ENCODE measurements at regions not wholly inside any gene's neighbourhood (a gene's known extent, or its start where the extent isn't known, plus 50 kb on each side); places are given as distances from the start of the nearest gene placed in this dataset.

GRCh38 chr5:145223582-145223981 is 611.6 kb downstream of the PRELID2 start:
- intact Hi-C loops (cut with micrococcal nuclease; ENCODE audit: unreplicated experiment) = no loop called here
- CTCF ChIA-PET = no interaction called here
- Histone ChIP-seq H3F3A (ENCODE audit: insufficient read depth, low read depth) (no peaks in the 10 kb centered on the region), H3K36me3 (ENCODE audit: low read depth) (no peaks in the 10 kb centered on the region), H3K79me2 (ENCODE audit: low read depth) (no peaks in the 10 kb centered on the region), H4K20me1 (ENCODE audit: insufficient read depth) (no peaks in the 10 kb centered on the region), H3K9me3 (ENCODE audit: insufficient read depth, low read depth) (no peaks in the 10 kb centered on the region), H3K4me2 (no peak overlapping the region), H3K4me1 (replicated peaks; ENCODE audit: insufficient read depth) (no peaks in the 10 kb centered on the region), H3K4me3 (no peak overlapping the region), H3K9me2 (ENCODE audit: insufficient read depth) (no peaks in the 10 kb centered on the region), H2AFZ (no peak overlapping the region), H3K27ac (no peak overlapping the region), H3K27me3 (ENCODE audit: insufficient read depth, low read depth) (no peaks in the 10 kb centered on the region)
- no peak for DNase-seq
- TF ChIP-seq EZH2 (IDR thresholded peaks at IDR 0.05; ENCODE audit: low read depth) = no peak
- TF ChIP-seq, protein P1, sequence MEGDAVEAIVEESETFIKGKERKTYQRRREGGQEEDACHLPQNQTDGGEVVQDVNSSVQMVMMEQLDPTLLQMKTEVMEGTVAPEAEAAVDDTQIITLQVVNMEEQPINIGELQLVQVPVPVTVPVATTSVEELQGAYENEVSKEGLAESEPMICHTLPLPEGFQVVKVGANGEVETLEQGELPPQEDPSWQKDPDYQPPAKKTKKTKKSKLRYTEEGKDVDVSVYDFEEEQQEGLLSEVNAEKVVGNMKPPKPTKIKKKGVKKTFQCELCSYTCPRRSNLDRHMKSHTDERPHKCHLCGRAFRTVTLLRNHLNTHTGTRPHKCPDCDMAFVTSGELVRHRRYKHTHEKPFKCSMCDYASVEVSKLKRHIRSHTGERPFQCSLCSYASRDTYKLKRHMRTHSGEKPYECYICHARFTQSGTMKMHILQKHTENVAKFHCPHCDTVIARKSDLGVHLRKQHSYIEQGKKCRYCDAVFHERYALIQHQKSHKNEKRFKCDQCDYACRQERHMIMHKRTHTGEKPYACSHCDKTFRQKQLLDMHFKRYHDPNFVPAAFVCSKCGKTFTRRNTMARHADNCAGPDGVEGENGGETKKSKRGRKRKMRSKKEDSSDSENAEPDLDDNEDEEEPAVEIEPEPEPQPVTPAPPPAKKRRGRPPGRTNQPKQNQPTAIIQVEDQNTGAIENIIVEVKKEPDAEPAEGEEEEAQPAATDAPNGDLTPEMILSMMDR (conservative IDR thresholded peaks at IDR 0.05) = no peak
- POLR2A ChIA-PET (ENCODE audit: unreplicated experiment) = interaction anchor here (0.6 kb wide), 1 partner anchor 27 kb away, joined by 6 read pairs; no protein-coding TSS in a partner anchor
- BruUV-seq (replicated peaks) = no TSS peak

- Histone ChIP-seq H3K27ac (no peak overlapping the region), H3K4me1 (replicated peaks; ENCODE audit: insufficient read depth) (no peaks in the 10 kb centered on the region), H3F3A (ENCODE audit: insufficient read depth, low read depth) (no peaks in the 10 kb centered on the region), H4K20me1 (ENCODE audit: insufficient read depth) (no peaks in the 10 kb centered on the region), H3K9me3 (ENCODE audit: insufficient read depth, low read depth) (no peaks in the 10 kb centered on the region), H3K4me2 (no peak overlapping the region), H3K27me3 (ENCODE audit: insufficient read depth, low read depth) (no peaks in the 10 kb centered on the region), H3K79me2 (ENCODE audit: low read depth) (no peaks in the 10 kb centered on the region), H3K9me2 (ENCODE audit: insufficient read depth) (no peaks in the 10 kb centered on the region), H3K36me3 (ENCODE audit: low read depth) (no peaks in the 10 kb centered on the region), H2AFZ (no peak overlapping the region), H3K4me3 (no peak overlapping the region)
- no TSS peak for BruUV-seq (replicated peaks)
- DNase-seq = no peak
- ChIA-PET POLR2A (ENCODE audit: unreplicated experiment) (no interaction called here), CTCF (no interaction called here)
- TF ChIP-seq EZH2 (IDR thresholded peaks at IDR 0.05; ENCODE audit: low read depth) = no peak
- TF ChIP-seq, protein P1 (conservative IDR thresholded peaks at IDR 0.05) = no peak
- intact Hi-C loops (cut with micrococcal nuclease; ENCODE audit: unreplicated experiment) = no loop called here
Measured at GRCh38 chr5:145222622-145223021, 612.5 kb downstream of the PRELID2 start.

- Histone ChIP-seq H3K9me3 (ENCODE audit: insufficient read depth, low read depth) (no peaks in the 10 kb centered on the region), H3K9me2 (ENCODE audit: insufficient read depth) (no peaks in the 10 kb centered on the region), H4K20me1 (ENCODE audit: insufficient read depth) (no peaks in the 10 kb centered on the region), H3K4me2 (no peak overlapping the region), H3K79me2 (ENCODE audit: low read depth) (no peaks in the 10 kb centered on the region), H3K27me3 (ENCODE audit: insufficient read depth, low read depth) (no peaks in the 10 kb centered on the region), H2AFZ (no peak overlapping the region), H3K4me1 (replicated peaks; ENCODE audit: insufficient read depth) (no peaks in the 10 kb centered on the region), H3K27ac (no peak overlapping the region), H3F3A (ENCODE audit: insufficient read depth, low read depth) (no peaks in the 10 kb centered on the region), H3K36me3 (ENCODE audit: low read depth) (no peaks in the 10 kb centered on the region), H3K4me3 (no peak overlapping the region)
- intact Hi-C loops (cut with micrococcal nuclease; ENCODE audit: unreplicated experiment) = no loop called here
- DNase-seq = no peak
- ChIA-PET POLR2A (ENCODE audit: unreplicated experiment) (no interaction called here), CTCF (no interaction called here)
- no TSS peak for BruUV-seq (replicated peaks)
- TF ChIP-seq, protein P1 (conservative IDR thresholded peaks at IDR 0.05) = no peak
- TF ChIP-seq EZH2 (IDR thresholded peaks at IDR 0.05; ENCODE audit: low read depth) = no peak
Measured at GRCh38 chr5:145221416-145221815, 613.7 kb downstream of the PRELID2 start.
